CD8-positive, alpha-beta memory T cell (primary cell): ENCODE measurements at regions not wholly inside any gene's neighbourhood (a gene's known extent, or its start where the extent isn't known, plus 50 kb on each side); places are given as distances from the start of the nearest gene placed in this dataset.
A peak's percentile ranks its signal among the peaks of the same experiment; 100 is the strongest.

Experiments used
- CTCF ChIA-PET: fragments of 350-600 bp; sonication (Branson Sonifier 250); formaldehyde crosslinking; loops from one replicate; lab custom pipeline; 2021; ENCODE audit warnings: antibody characterized with exemption; lab: Charles Lee
- POLR2A ChIA-PET: fragments of 350-600 bp; sonication (Branson Sonifier 250); formaldehyde crosslinking; loops from one replicate; lab custom pipeline; 2021; ENCODE audit warnings: antibody characterized with exemption; lab: Charles Lee
- DNase-seq, 5 donors: peaks; one replicate each; pipeline versions ENCODE4 v3.0.0 to v3.0.0-alpha.2; 2020 to 2022; ENCODE audit warnings: mixed read lengths in 1 of 5
- H3K27ac ChIP-seq: one replicate; pipeline ENCODE4 v1.7.0; 2013; ENCODE audit warnings: low read depth, mild to moderate bottlenecking, low read length, moderate library complexity
- H3K27me3 ChIP-seq: 2 replicates; pipeline ENCODE4 v1.7.0; 2013; ENCODE audit warnings: low read length, mild to moderate bottlenecking; ENCODE audit not compliant: insufficient read depth, poor library complexity, severe bottlenecking
- H3K36me3 ChIP-seq: 2 replicates; pipeline ENCODE4 v1.7.0; 2013; ENCODE audit warnings: mild to moderate bottlenecking, low read length, moderate library complexity; ENCODE audit not compliant: insufficient read depth
- H3K4me1 ChIP-seq: 2 replicates; pipeline ENCODE4 v1.7.0; 2013; ENCODE audit warnings: mild to moderate bottlenecking, low read length, moderate library complexity; ENCODE audit not compliant: insufficient read depth
- H3K4me3 ChIP-seq: 2 replicates; pipeline ENCODE4 v1.7.0; 2013; ENCODE audit warnings: mild to moderate bottlenecking, low read length
- H3K9me3 ChIP-seq: 2 replicates; pipeline ENCODE4 v1.7.0; 2013; ENCODE audit warnings: mild to moderate bottlenecking, low read length
- H3K27ac Mint-ChIP-seq, 8 donors: one replicate each; pipeline ENCODE4 v1.8.0; 2020 to 2021; ENCODE audit warnings: mixed read lengths in 8 of 8, mild to moderate bottlenecking in 6 of 8, inconsistent platforms in 3 of 8, moderate library complexity in 3 of 8
- H3K27me3 Mint-ChIP-seq, 2 donors: one replicate each; pipeline ENCODE4 v1.8.0; 2020 to 2021; ENCODE audit warnings: mixed read lengths in 2 of 2, mild to moderate bottlenecking in 1 of 2, moderate library complexity in 1 of 2
- H3K36me3 Mint-ChIP-seq, 3 donors: one replicate each; pipeline ENCODE4 v1.8.0; 2020 to 2021; ENCODE audit warnings: mixed read lengths in 3 of 3, inconsistent platforms in 1 of 3, mild to moderate bottlenecking in 1 of 3
- H3K4me1 Mint-ChIP-seq, 3 donors: one replicate each; pipeline ENCODE4 v1.8.0; 2020 to 2021; ENCODE audit warnings: mixed read lengths in 3 of 3, inconsistent platforms in 1 of 3, mild to moderate bottlenecking in 1 of 3
- H3K4me3 Mint-ChIP-seq, 7 donors: one replicate each; pipeline ENCODE4 v1.8.0; 2020 to 2021; ENCODE audit warnings: mixed read lengths in 7 of 7, mild to moderate bottlenecking in 6 of 7, moderate library complexity in 4 of 7, inconsistent platforms in 2 of 7
- H3K9me3 Mint-ChIP-seq, 5 donors: one replicate each; pipeline ENCODE4 v1.8.0; 2020 to 2022; ENCODE audit warnings: mixed read lengths in 5 of 5, mild to moderate bottlenecking in 3 of 5, moderate library complexity in 2 of 5, inconsistent platforms in 1 of 5

DNA sequence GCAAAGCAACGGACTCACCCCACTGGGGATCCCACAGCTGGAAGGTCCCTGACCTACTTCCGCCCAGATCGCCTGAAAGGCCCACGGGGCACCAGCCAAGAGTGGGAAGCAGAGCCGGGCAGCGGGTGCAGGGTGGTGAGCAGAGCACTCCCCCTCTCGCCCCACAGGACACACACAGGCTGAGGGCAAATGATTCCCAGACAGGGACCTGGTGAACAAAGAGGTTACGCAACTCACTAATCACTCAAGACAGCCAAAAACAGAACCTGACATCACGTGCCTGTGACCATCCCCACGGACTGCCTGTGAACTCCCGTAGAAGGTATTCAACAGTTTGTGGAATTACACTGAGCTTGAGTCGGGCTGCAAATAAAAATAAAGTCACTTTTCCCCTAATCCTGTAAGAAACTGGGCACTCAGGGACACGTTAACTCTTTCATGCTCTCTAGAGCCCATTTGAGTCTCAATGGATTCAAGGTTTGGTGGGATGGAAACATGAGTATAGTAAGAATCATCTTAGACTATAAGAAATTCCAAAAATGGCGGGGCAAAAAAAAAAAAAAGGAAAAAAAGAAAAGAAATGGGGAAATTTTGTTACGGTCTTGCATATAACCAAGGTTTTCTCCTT is 396.1 kb downstream of the SOX9 start:
- no peak overlapping the region for H3K4me3 Mint-ChIP-seq
- ChIA-PET CTCF (no interaction called here), POLR2A (no interaction called here)
- Histone ChIP-seq H3K4me1 (no peaks in the 10 kb centered on the region), H3K36me3 (no peaks in the 10 kb centered on the region), H3K27me3 (no peaks in the 10 kb centered on the region), H3K4me3 (no peak overlapping the region), H3K27ac (no peak overlapping the region), H3K9me3 (no peaks in the 10 kb centered on the region)
- DNase-seq = no peak
- H3K9me3 Mint-ChIP-seq = no peaks in the 10 kb centered on the region
- no peaks in the 10 kb centered on the region for H3K36me3 Mint-ChIP-seq
- peaks cover 8 to 39% of the 10 kb centered on the region in 2 donors for H3K27me3 Mint-ChIP-seq
- H3K4me1 Mint-ChIP-seq = no peaks in the 10 kb centered on the region
- no peak overlapping the region for H3K27ac Mint-ChIP-seq

DNA sequence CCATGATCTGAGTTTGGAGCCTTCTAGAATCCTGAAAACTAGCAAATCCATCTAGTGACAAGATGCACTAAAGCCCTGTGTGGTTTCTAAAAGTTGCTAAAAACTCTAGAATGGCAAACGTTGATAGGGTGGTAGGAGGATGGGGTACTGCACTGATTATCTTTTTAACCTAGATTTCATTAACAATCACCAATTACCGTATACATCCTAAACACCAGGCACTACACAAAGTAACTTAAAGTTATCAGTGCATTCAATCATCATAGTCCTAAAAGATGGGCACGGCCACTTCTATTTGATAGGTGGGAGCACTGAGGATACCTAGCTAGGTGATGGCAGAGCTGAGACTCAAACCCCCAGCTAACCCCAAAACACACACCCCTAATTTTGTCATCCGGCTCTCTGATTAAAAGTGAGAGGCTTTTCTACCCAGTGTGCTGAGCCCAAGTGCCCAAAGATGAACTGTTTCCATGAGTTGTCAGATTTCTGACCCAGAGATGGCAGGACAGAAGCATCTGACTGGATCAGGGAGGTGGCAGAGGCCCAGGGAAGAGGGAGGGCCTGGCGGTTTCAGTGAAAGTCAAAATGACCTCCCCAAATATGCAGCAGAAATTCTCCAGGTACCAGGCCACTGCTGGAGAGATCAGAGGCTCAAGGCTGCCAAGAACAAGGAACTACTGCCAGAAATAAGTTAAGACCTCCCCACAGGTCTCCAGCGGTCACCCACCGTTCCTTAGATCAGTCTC is 396.8 kb downstream of the SOX9 start:
- Histone ChIP-seq H3K36me3 (no peaks in the 10 kb centered on the region), H3K27me3 (no peaks in the 10 kb centered on the region), H3K4me1 (no peaks in the 10 kb centered on the region), H3K27ac (no peak overlapping the region), H3K9me3 (no peaks in the 10 kb centered on the region), H3K4me3 (no peak overlapping the region)
- Mint-ChIP-seq H3K27me3 (peaks cover 8 to 39% of the 10 kb centered on the region in 2 donors), H3K4me3 (no peak overlapping the region), H3K4me1 (no peaks in the 10 kb centered on the region), H3K27ac (no peak overlapping the region), H3K9me3 (no peaks in the 10 kb centered on the region), H3K36me3 (no peaks in the 10 kb centered on the region)
- ChIA-PET CTCF (no interaction called here), POLR2A (no interaction called here)
- no peak for DNase-seq

DNA sequence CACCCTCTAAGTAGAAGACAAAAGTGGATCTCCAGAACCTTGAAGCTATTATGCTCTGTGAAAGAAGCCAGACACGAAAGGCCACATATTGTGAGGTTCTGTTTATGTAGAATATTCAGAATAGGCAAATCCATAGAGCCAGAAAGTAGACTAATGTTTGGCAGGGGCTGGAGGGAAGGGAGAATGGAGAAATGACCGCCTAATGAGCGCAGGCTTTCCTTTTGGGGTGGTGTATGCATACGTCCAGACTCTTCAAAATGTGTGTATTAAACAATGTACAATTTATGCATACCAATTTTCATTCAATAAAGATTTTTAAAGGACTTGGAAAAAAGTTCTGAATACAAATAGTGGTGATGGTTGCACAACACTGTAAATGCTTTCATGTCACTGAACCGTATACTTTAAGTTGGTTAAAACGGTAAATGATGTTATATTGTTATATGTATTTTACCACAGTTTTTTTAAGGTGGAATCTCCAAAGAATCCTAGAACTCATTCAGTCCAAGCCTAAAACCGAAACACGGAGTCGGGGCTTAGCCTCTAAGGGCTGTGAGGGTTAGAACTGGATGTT is 397.4 kb downstream of the SOX9 start:
- no peaks in the 10 kb centered on the region for H3K36me3 Mint-ChIP-seq
- no peaks in the 10 kb centered on the region for H3K36me3 ChIP-seq
- ChIA-PET CTCF (no interaction called here), POLR2A (no interaction called here)
- H3K9me3 Mint-ChIP-seq = no peaks in the 10 kb centered on the region
- no peak for DNase-seq
- no peaks in the 10 kb centered on the region for H3K9me3 ChIP-seq
- H3K27me3 Mint-ChIP-seq = peaks cover 8 to 39% of the 10 kb centered on the region in 2 donors
- no peaks in the 10 kb centered on the region for H3K27me3 ChIP-seq
- no peak overlapping the region for H3K27ac Mint-ChIP-seq
- no peaks in the 10 kb centered on the region for H3K4me1 Mint-ChIP-seq
- no peaks in the 10 kb centered on the region for H3K4me1 ChIP-seq
- no peak overlapping the region for H3K4me3 ChIP-seq
- no peak overlapping the region for H3K27ac ChIP-seq
- no peak overlapping the region for H3K4me3 Mint-ChIP-seq

DNA sequence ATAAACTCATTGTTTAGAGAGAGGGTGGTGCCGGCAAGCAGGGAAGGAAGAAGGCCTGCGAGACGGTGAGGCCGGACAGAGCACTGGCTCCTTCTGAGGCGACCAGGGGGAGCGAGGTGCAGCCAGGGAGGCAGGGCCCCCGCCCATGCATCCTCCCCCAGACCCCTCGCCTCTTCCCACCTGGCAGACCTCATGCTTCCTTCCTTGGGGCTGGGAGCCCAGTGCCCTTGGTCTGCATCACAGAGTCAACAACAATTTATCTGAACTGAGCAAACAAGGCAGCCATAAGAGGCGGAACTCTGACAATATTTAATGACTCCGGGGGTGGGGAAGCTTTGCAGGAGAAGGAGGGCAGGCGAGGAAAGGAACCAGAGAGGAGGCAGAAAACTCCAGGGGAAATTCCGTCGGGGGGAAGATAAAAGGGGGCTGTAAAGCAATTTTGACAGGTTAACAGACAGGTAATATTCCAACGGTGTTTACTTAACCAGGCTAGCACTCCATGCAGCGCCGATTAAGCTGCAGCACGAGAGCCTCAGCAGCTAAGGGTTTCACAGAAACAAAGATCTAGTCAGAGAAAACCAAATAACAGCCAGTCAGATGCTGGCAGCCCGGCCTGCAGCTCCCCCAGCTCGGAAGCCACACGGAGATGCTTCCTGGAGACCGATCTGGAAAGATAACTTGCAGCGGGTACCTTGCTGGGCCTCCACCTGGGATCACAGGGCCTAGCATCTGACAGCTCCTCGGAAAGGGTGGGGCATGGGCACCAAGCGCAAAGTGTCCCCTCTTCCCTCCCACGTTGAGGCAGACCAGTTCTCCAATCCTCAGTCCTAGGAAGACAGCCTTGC is 398.2 kb downstream of the SOX9 start:
- H3K4me1 ChIP-seq = no peaks in the 10 kb centered on the region
- H3K4me1 Mint-ChIP-seq = no peaks in the 10 kb centered on the region
- ChIA-PET CTCF (no interaction called here), POLR2A (no interaction called here)
- no peak overlapping the region for H3K27ac ChIP-seq
- H3K36me3 ChIP-seq = no peaks in the 10 kb centered on the region
- no peaks in the 10 kb centered on the region for H3K9me3 ChIP-seq
- DNase-seq = no peak
- H3K27me3 ChIP-seq = no peaks in the 10 kb centered on the region
- H3K9me3 Mint-ChIP-seq = no peaks in the 10 kb centered on the region
- no peak overlapping the region for H3K4me3 Mint-ChIP-seq
- peak overlapping the region in 1 of 8 donors; percentile 50 for H3K27ac Mint-ChIP-seq
- peaks cover 8 to 38% of the 10 kb centered on the region in 2 donors for H3K27me3 Mint-ChIP-seq
- no peaks in the 10 kb centered on the region for H3K36me3 Mint-ChIP-seq
- no peak overlapping the region for H3K4me3 ChIP-seq

DNA sequence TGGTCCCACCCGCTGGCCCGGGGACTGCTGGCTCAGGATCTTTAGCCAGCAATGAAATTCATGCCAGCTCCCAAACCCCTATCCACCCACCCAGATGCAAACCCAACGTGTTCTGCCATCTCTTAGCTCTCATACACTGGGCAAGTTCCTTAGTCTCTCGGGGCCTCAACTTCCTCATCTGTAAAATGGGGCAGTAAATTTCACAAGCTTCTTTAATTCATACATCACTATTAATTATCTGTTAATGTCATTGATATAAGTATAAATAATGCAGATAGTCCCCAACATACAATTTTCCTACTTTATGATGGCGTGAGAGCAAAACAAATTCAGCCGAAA is 398.7 kb downstream of the SOX9 start:
- CTCF ChIA-PET = no interaction called here
- Histone ChIP-seq H3K36me3 (no peaks in the 10 kb centered on the region), H3K27me3 (no peaks in the 10 kb centered on the region), H3K27ac (no peak overlapping the region), H3K9me3 (no peaks in the 10 kb centered on the region), H3K4me1 (no peaks in the 10 kb centered on the region), H3K4me3 (no peak overlapping the region)
- peaks cover 8 to 34% of the 10 kb centered on the region in 2 donors for H3K27me3 Mint-ChIP-seq
- H3K9me3 Mint-ChIP-seq = no peaks in the 10 kb centered on the region
- H3K36me3 Mint-ChIP-seq = no peaks in the 10 kb centered on the region
- no peak for DNase-seq
- H3K4me3 Mint-ChIP-seq = no peak overlapping the region
- no peak overlapping the region for H3K27ac Mint-ChIP-seq
- no peaks in the 10 kb centered on the region for H3K4me1 Mint-ChIP-seq
- POLR2A ChIA-PET = no interaction called here

DNA sequence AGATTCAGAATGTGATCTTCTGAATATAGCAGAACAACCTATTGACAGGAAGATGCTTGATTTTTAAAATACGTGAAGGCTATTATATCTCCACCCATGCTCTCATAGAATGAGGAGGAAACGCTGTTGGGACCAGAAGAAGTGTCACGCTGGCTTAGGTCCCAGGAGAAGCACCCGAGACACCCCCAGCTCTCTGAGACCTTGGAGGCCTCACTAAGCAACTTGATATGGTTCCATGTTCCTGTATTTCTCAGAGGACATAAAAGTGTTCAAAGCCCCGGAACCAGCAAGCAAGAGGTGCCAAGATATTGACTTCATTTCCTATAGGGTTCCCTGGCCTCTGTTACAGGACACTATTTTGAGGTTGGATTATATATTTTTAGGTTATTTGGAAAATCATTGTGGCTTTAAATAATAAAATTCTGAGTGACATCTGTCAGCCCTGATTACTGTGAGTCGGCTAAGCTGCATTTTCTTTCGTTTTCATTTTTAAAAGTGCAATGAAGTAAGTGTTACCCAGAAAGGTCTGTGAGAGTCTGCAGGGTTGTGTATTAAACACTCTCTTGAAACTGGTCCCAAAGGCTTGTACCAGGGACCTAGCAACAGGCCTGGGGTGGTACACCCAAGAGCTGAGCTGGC is 400.0 kb downstream of the SOX9 start:
- DNase-seq = no peak
- Mint-ChIP-seq H3K4me1 (no peaks in the 10 kb centered on the region), H3K36me3 (no peaks in the 10 kb centered on the region), H3K27ac (no peak overlapping the region), H3K27me3 (peaks cover 6 to 28% of the 10 kb centered on the region in 2 donors), H3K9me3 (no peaks in the 10 kb centered on the region), H3K4me3 (no peak overlapping the region)
- ChIA-PET CTCF (no interaction called here), POLR2A (no interaction called here)
- Histone ChIP-seq H3K27ac (no peak overlapping the region), H3K4me1 (no peaks in the 10 kb centered on the region), H3K36me3 (no peaks in the 10 kb centered on the region), H3K9me3 (no peaks in the 10 kb centered on the region), H3K4me3 (no peak overlapping the region), H3K27me3 (no peaks in the 10 kb centered on the region)

DNA sequence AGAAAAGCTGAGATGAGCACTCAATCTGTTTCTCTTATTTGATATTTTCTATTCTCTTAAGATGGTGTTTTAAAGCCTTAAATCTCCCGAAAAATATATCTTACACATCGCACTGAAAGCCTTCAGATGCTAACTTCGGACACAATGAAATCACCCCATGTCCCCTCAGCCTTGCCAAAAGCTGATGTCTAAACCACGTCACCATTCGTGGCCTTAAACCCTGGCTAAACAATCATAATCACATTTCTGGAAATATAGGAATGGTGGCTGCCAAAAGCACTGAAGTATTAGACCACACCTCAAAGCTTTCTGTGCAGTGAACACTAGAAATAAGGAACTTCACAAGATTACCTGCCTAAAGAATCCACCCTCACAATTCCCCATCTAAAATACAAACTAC is 402.7 kb downstream of the SOX9 start:
- Mint-ChIP-seq H3K27me3 (peaks cover 5 to 14% of the 10 kb centered on the region in 2 donors), H3K27ac (no peak overlapping the region), H3K4me1 (no peaks in the 10 kb centered on the region), H3K4me3 (no peak overlapping the region), H3K9me3 (no peaks in the 10 kb centered on the region), H3K36me3 (no peaks in the 10 kb centered on the region)
- H3K27me3 ChIP-seq = no peaks in the 10 kb centered on the region
- H3K4me1 ChIP-seq = no peaks in the 10 kb centered on the region
- H3K4me3 ChIP-seq = no peak overlapping the region
- ChIA-PET POLR2A (no interaction called here), CTCF (no interaction called here)
- H3K27ac ChIP-seq = no peak overlapping the region
- H3K36me3 ChIP-seq = no peaks in the 10 kb centered on the region
- H3K9me3 ChIP-seq = no peaks in the 10 kb centered on the region
- no peak for DNase-seq
